SIG-M5 treated with dmso at 0.1 percent for 504 hours (cell line): ENCODE measurements at regions not wholly inside any gene's neighbourhood (a gene's known extent, or its start where the extent isn't known, plus 50 kb on each side); places are given as distances from the start of the nearest gene placed in this dataset.

ENCODE experiments used
- DNase-seq: peaks from one replicate; lab custom pipeline; 2025; ENCODE audit not compliant: unreplicated experiment; lab: John Stamatoyannopoulos, UW

DNA sequence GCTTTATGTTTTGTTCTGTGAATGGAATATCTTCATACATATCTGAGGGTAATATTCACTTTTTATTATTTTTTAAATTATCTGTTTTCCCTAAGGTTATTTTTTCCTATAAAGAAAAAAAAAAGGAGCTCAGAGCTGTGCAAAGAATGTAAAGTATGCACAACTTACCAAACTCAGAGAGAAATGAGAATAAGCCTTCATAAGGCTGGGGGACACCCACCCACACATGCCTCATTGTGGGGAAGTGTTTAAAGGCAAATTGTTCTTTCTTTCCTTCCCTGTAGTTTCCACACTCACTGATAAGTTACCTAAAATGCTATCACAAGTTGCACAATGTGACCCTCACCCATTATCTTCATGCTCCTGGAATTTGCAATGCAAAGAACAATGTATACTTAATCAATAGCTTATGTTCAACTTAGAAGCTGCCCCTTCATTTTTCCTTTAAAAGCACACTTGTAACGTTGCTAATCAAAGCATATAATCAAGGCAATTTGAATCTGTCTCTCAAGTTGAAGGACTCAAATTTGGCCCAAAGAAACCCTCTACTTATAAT lies 108.1 kb downstream of the GNAT3 start:
- DNase-seq = no peak

GRCh38 chr7:80401708-80402107 lies 110.2 kb downstream of the GNAT3 start:
- DNase-seq = no peak

GRCh38 chr7:80393786-80394185 lies 118.1 kb downstream of the GNAT3 start:
- no peak for DNase-seq

GRCh38 chr7:80392229-80393169 lies 119.4 kb downstream of the GNAT3 start:
- peak; percentile 7 for DNase-seq

DNA sequence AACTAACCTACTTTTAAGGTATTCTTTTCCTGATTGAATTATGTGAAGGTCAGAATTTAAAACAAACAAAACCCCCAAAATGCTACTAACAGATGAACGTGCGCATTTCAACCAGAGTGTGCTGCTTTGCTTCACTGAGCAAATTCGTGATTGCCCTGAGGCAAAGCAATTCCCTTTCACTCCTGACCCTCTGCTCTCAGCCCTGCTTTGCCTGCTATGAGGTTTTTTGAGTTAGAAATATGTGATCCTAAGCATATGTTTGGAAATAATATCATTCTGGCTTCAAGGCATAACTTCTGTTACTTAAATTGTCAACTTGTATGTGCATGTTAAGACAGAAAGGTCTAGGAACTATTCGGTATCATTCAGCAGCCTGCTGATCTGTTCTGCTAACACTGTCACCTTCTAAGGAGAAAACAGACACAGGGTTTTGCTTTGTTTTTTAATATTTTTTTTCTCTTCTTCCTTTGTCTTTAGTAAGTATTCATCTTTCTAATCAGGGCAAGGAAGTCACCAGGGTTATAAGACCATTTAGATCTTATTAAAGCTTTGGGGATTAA lies 124.2 kb downstream of the GNAT3 start:
- DNase-seq = no peak

GRCh38 chr7:80386686-80387085 lies 125.2 kb downstream of the GNAT3 start:
- DNase-seq = no peak

DNA sequence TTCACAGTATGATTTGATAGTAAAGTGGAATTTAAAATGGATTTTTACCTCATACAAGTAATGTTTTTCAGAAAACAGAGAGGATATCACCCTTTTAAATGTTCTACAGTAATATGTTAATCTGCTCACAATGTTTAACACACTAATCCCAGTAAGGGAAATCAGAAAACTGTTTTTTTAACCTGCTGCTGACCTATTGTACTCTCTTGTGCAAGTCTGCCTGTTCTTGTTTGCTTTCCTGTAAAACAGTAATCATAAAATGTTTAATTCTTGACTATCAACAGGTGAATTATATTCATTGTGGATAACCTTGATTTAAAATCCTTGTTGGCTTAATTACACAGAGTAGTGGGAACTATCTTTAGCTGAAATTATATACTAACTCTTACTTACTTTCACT lies 126.4 kb downstream of the GNAT3 start:
- no peak for DNase-seq

DNA sequence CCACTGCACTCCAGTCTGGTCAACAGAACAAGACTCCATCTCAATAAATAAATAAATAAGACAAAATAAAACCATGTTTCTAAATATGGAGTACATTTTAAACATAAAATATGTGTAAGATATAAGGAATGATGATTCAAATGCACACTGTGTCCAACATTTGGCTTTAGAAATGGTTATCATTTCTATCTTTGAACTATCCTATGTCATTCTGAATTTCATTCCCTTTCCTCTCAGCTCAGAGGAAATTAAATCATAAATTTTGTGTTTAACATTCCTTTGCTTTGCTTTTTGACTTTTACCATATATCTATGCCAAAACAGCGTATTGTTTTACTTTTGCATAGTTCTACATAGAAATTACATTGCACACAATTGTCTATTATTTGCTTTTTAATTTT lies 130.9 kb downstream of the GNAT3 start:
- no peak for DNase-seq

- DNase-seq = no peak
Observed at GRCh38 chr7:80379034-80379982, 132.6 kb downstream of the GNAT3 start.

DNA sequence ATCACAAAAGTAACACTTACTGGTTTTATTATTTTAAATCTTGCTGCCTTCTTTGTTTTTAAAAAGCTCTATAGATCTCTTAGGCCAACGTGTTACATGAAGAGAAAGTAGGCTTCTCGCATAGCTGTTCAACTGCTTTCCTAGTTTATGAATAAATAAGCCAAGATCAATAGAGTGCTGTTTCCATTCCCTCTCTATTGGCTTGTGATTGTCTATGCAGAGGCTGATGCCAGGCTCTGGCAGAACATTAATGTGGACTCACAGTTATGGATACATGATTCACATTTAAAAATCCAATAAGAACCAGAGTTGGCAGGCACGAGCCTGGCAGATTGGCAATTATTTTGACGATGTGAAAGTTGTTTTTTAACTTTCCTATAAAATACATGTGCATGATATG lies 137.5 kb downstream of the GNAT3 start:
- DNase-seq = no peak

GRCh38 chr7:80373429-80374032 lies 138.3 kb downstream of the GNAT3 start:
- DNase-seq = no peak

- DNase-seq = no peak
Observed at GRCh38 chr7:80372415-80372814, 139.4 kb downstream of the GNAT3 start.

DNA sequence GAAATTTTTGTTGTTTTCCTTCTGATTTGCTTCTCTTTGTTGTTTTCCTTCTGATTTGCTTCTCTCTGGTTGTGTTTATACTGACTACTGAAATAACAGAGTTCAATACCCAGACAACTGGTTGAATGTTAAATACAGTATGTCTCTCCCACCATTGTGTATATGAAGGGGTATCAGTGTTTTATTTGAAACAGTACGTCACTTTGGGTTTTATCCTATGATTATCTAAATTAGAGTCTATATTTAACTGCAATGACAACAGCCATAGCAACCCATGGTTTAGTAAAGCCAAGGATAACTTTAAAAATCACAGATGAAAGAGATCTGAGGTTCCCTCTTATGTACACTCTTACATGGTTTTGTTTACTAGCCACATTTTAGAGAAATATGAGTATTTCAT lies 141.3 kb downstream of the GNAT3 start:
- no peak for DNase-seq

GRCh38 chr7:80369321-80369720 lies 142.5 kb downstream of the GNAT3 start:
- DNase-seq = no peak

GRCh38 chr7:80362677-80363076 lies 149.2 kb downstream of the GNAT3 start:
- no peak for DNase-seq

DNA sequence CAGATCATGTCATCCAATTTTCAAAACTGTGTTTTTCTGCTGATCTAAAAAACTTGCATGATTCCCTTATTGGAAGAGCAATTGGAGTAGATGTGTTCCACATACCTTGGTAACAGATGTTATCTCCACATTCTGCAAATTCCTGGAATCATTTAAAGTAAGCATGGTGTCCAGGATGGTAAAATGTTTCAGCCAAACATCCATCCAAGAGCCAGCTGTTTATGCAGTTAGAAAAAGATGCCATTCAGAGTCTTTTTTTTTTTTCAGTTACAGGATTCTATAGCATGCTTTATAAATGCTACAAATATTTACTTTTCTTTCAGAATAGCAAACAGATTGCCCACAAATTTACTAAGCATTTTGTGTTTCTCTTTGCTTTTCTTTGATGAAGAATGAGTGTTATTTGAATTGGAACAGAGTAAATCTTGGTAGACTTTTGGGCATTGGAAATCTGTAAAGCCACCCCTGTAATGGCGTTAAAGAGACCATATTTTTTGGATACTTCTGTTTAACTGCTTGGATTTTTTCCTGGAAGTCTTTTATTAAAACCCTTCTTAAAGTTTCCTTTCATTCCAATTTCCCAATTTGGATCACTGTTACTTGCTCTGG lies 149.8 kb downstream of the GNAT3 start:
- DNase-seq = no peak

DNA sequence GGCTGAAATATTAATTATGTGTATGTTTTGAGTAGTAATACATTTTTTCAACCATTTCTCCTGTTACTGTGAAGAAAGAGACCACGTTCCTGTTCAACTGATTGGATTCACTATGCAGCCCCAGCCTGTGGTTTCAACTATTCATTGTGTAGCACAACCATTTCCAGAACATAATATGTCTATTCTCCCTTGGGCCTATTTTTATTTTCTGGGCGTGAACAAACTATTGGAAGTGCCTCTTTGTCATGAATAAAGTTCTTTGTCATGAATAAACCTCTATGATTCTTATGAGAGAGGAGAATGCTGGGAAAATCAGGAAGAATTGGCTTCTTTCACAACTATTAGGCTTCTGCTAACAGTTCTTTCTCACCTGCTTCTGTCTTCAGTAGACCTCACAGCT lies 152.4 kb downstream of the GNAT3 start:
- no peak for DNase-seq

GRCh38 chr7:80359029-80359428 lies 152.8 kb downstream of the GNAT3 start:
- no peak for DNase-seq

- DNase-seq = no peak
Observed at GRCh38 chr7:80357530-80357929, 154.3 kb downstream of the GNAT3 start.

DNA sequence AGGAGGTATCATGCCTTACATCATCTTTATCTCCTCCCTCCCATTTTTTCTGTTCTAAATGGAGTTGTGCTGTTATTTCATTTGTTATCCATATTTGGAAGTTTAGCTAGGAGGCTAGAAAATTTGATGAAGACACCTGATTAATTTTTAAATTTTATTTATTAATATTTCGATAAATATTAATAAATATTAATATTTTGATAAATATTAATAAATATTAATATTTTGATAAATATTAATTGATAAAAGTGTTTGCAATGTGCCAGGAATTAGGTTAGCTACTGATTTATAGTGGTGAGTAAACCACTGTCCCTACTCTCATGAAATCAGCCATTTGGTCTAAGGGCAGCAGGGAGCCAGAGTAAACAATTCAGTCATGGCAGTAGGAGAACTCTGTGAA lies 161.4 kb downstream of the GNAT3 start:
- no peak for DNase-seq
